ENCODE measurements at regions not wholly inside any gene's neighbourhood (a gene's known extent, or its start where the extent isn't known, plus 50 kb on each side); places are given as distances from the start of the nearest gene placed in this dataset.

DNA sequence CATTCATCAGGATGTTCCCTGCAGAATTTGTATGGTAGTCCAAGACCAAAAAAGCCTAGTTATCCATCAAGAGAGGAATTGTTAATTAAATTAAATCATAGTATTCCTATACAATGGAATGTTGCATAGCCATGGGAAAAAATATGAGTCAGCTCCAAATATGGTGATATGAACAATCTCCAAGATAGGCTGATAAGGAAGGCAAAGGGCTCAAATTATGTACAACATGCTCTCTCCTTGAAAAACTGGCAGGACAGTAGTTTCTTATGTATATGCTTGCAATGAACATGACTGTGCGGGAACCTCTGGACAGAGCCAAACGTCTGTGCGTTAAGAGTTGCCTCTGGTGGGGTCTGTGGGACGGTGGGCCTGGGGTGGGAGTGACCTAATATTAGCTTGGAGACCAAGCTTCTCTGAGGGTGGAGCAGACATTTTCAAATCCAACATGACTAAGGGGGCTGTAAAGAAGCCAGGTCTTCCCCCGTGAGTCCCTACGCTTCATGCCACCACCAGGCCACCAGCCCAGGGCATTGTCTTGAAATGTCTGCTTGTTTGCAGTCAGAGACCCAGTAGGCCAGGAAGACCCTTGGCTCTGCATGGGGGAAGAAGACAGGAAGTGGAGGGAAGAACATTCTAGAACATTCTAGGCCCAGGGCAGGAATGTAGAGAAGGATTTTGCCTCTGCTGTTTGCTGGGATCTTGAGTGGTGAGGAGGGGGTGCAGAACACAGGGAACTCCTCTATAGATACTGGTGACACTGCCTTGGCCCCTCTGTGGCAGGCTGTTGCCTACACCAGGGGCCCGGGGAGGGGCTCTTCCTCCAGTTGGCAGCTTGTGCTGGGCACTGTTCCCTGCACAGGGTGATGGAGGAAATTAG is 244.0 kb upstream of the HS6ST1 start:
- DNase-seq (ENCODE audit: low spot score), result no peak
- H3K27ac ChIP-seq, result peak overlapping the region in 1 of 2 donors; percentile 71
- TF ChIP-seq, protein P1, sequence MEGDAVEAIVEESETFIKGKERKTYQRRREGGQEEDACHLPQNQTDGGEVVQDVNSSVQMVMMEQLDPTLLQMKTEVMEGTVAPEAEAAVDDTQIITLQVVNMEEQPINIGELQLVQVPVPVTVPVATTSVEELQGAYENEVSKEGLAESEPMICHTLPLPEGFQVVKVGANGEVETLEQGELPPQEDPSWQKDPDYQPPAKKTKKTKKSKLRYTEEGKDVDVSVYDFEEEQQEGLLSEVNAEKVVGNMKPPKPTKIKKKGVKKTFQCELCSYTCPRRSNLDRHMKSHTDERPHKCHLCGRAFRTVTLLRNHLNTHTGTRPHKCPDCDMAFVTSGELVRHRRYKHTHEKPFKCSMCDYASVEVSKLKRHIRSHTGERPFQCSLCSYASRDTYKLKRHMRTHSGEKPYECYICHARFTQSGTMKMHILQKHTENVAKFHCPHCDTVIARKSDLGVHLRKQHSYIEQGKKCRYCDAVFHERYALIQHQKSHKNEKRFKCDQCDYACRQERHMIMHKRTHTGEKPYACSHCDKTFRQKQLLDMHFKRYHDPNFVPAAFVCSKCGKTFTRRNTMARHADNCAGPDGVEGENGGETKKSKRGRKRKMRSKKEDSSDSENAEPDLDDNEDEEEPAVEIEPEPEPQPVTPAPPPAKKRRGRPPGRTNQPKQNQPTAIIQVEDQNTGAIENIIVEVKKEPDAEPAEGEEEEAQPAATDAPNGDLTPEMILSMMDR (IDR thresholded peaks at IDR 0.05), result no peak
- H3K4me3 ChIP-seq, result no peak overlapping the region

GRCh38 chr2:128563348-128563687 is 244.7 kb upstream of the HS6ST1 start:
- H3K27ac ChIP-seq, result peak overlapping the region in 1 of 2 donors; percentile 71
- TF ChIP-seq, protein P1 (IDR thresholded peaks at IDR 0.05), result no peak
- H3K4me3 ChIP-seq, result no peak overlapping the region
- peak; percentile 86 for DNase-seq (ENCODE audit: low spot score)

DNA sequence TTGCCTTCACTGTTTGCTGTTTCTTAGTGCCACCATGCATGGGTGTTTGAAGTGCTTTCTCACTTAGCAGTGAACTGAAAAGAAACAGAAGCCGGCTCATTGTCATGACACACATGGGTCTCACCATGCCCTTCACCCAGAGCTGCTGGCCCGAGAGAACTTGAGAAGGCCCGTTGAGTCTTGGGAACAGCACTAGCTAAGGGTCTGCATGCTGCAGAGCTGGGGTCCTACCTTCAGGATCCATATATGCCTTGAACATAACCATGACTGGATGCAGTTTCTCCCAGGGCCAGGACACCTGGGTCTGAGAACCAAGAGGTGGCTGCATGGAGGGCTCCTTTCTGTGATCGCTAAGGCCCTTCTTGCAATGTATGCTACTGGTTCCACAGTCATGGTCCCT is 245.5 kb upstream of the HS6ST1 start:
- DNase-seq (ENCODE audit: low spot score), result no peak
- Histone ChIP-seq H3K4me3 (no peak overlapping the region), H3K27ac (no peak overlapping the region)
- TF ChIP-seq, protein P1 (IDR thresholded peaks at IDR 0.05), result no peak

- H3K27ac ChIP-seq, result no peak overlapping the region
- TF ChIP-seq, protein P1 (IDR thresholded peaks at IDR 0.05), result no peak
- DNase-seq (ENCODE audit: low spot score), result no peak
These were observed 245.9 kb upstream of the HS6ST1 start for GRCh38 chr2:128564551-128564950.

GRCh38 chr2:128565441-128565840 is 246.8 kb upstream of the HS6ST1 start:
- DNase-seq (ENCODE audit: low spot score), result peak; percentile 24
- TF ChIP-seq, protein P1 (IDR thresholded peaks at IDR 0.05), result no peak
- Histone ChIP-seq H3K27ac (no peak overlapping the region), H3K4me3 (no peak overlapping the region)

More at GRCh38 chr2:128564551-128564950, 245.9 kb upstream of the HS6ST1 start:
- no peak overlapping the region for H3K4me3 ChIP-seq

DNA sequence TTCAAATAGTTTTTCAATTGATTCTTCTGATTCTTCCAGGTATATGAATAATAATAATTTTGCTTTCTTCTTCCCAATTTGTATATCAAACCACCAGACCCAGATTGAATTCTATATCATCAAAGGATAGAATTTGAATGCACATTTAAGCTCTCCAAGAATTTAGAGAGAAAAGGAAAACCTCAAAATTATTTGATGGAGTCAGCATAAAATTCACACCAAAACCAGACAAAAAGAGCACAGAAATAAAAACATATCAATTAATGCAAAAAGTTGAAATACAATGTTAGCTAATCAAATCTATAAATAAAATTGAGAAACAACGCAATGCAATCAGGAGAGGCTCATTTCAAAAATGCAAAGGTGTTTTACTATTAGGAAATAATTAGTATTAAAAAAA is 248.0 kb upstream of the HS6ST1 start:
- Histone ChIP-seq H3K4me3 (no peak overlapping the region), H3K27ac (no peak overlapping the region)
- TF ChIP-seq, protein P1 (IDR thresholded peaks at IDR 0.05), result no peak
- no peak for DNase-seq (ENCODE audit: low spot score)

DNA sequence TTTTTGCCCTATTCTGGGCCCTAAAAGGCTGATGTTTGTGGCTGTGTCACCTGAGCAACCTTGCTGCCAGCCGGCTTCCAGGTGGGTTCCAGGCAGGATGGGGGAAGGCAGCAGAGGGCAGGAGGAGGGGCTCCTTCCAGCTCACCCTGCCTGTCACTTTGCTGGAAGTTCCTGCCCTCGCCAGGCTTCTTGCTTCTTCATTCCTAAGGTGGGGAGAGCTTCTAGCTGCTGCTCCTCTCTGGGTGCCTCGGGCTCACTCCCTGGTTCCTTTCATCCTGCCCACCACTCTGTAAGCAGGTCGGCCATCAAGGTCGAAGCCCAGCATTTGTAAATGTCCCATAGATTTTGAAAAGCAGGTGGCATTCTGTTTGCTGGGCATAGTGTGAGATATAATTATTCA is 249.4 kb upstream of the HS6ST1 start:
- TF ChIP-seq, protein P1 (IDR thresholded peaks at IDR 0.05), result no peak
- no peak overlapping the region for H3K4me3 ChIP-seq
- peak; percentile 49 for DNase-seq (ENCODE audit: low spot score)
- no peak overlapping the region for H3K27ac ChIP-seq

All from coronary artery (tissue), 2 donors.